ENCODE measurements at regions not wholly inside any gene's neighbourhood (a gene's known extent, or its start where the extent isn't known, plus 50 kb on each side); places are given as distances from the start of the nearest gene placed in this dataset. TPM values are rescaled to one million over a fixed set of nuclear protein-coding genes. Genes with fewer than 3 reads are reported as not detected.

GRCh38 chr7:115081772-115082171, 159.9 kb downstream of the MDFIC start:
- no peak overlapping the region for H2BK120ac ChIP-seq (ENCODE audit: low read depth, low read length)
- no peak overlapping the region for H3K27ac ChIP-seq (ENCODE audit: low read depth, low read length)
- no peak for DNase-seq
- H3K36me3 ChIP-seq (ENCODE audit: control insufficient read depth, insufficient read depth, low read length) = no peaks in the 10 kb centered on the region
- no CpG with 5 or more reads among the region's 3 CpGs for WGBS (ENCODE audit: extremely low coverage, insufficient coverage, low lambda C conversion rate)
- no peak overlapping the region for H3K18ac ChIP-seq (ENCODE audit: low read length)
- H3K4me1 ChIP-seq (ENCODE audit: control insufficient read depth, low read depth, low read length) = no peaks in the 10 kb centered on the region
- no peak overlapping the region for H3K23ac ChIP-seq (ENCODE audit: low read length)
- H2BK5ac ChIP-seq (ENCODE audit: low read length) = no peak overlapping the region
- no peak overlapping the region for H3K9ac ChIP-seq (ENCODE audit: low read length)
- H2AK5ac ChIP-seq (ENCODE audit: low read length) = no peak overlapping the region
- no peaks in the 10 kb centered on the region for H3K79me1 ChIP-seq (ENCODE audit: low read length)
- H4K5ac ChIP-seq (ENCODE audit: low read length) = no peak overlapping the region
- H3K4me2 ChIP-seq (ENCODE audit: low read length) = no peak overlapping the region
- no peaks in the 10 kb centered on the region for H3K79me2 ChIP-seq (ENCODE audit: control insufficient read depth, insufficient read depth, low read length)
- no peak overlapping the region for H3K4me3 ChIP-seq (ENCODE audit: low read length)
- H2BK15ac ChIP-seq (replicated peaks; ENCODE audit: low read depth) = no peak overlapping the region
- H3K27me3 ChIP-seq (ENCODE audit: insufficient read depth, low read length, poor library complexity) = no peaks in the 10 kb centered on the region
- H3K56ac ChIP-seq (ENCODE audit: low read length) = no peak overlapping the region
- H4K8ac ChIP-seq (ENCODE audit: low read depth, low read length) = no peak overlapping the region
- H3K4ac ChIP-seq (ENCODE audit: low read depth, low read length) = no peak overlapping the region

- Histone ChIP-seq H3K9ac (ENCODE audit: low read length) (no peak overlapping the region), H3K79me2 (ENCODE audit: control insufficient read depth, insufficient read depth, low read length) (no peaks in the 10 kb centered on the region), H4K5ac (ENCODE audit: low read length) (no peak overlapping the region), H3K56ac (ENCODE audit: low read length) (no peak overlapping the region), H3K4ac (ENCODE audit: low read depth, low read length) (no peak overlapping the region), H3K4me3 (ENCODE audit: low read length) (no peak overlapping the region), H4K8ac (ENCODE audit: low read depth, low read length) (no peak overlapping the region), H3K4me1 (ENCODE audit: control insufficient read depth, low read depth, low read length) (no peaks in the 10 kb centered on the region), H3K27ac (ENCODE audit: low read depth, low read length) (no peak overlapping the region), H3K79me1 (ENCODE audit: low read length) (no peaks in the 10 kb centered on the region), H3K4me2 (ENCODE audit: low read length) (no peak overlapping the region), H3K27me3 (ENCODE audit: insufficient read depth, low read length, poor library complexity) (no peaks in the 10 kb centered on the region), H3K23ac (ENCODE audit: low read length) (no peak overlapping the region), H2AK5ac (ENCODE audit: low read length) (no peak overlapping the region), H3K18ac (ENCODE audit: low read length) (no peak overlapping the region), H3K36me3 (ENCODE audit: control insufficient read depth, insufficient read depth, low read length) (no peaks in the 10 kb centered on the region), H2BK5ac (ENCODE audit: low read length) (no peak overlapping the region), H2BK120ac (ENCODE audit: low read depth, low read length) (no peak overlapping the region), H2BK15ac (replicated peaks; ENCODE audit: low read depth) (no peak overlapping the region)
- no peak for DNase-seq
- WGBS (ENCODE audit: extremely low coverage, insufficient coverage, low lambda C conversion rate) = no CpG with 5 or more reads among the region's 1 CpG
Observed at GRCh38 chr7:115078851-115079250, 157.0 kb downstream of the MDFIC start.

- no peak overlapping the region for H3K18ac ChIP-seq (ENCODE audit: low read length)
- no peaks in the 10 kb centered on the region for H3K79me2 ChIP-seq (ENCODE audit: control insufficient read depth, insufficient read depth, low read length)
- no peak overlapping the region for H2AK5ac ChIP-seq (ENCODE audit: low read length)
- H2BK15ac ChIP-seq (replicated peaks; ENCODE audit: low read depth) = no peak overlapping the region
- H3K79me1 ChIP-seq (ENCODE audit: low read length) = no peaks in the 10 kb centered on the region
- H3K56ac ChIP-seq (ENCODE audit: low read length) = no peak overlapping the region
- H4K8ac ChIP-seq (ENCODE audit: low read depth, low read length) = no peak overlapping the region
- no peak overlapping the region for H3K9ac ChIP-seq (ENCODE audit: low read length)
- no peak overlapping the region for H3K4me2 ChIP-seq (ENCODE audit: low read length)
- no peak overlapping the region for H2BK5ac ChIP-seq (ENCODE audit: low read length)
- H3K36me3 ChIP-seq (ENCODE audit: control insufficient read depth, insufficient read depth, low read length) = no peaks in the 10 kb centered on the region
- H2BK120ac ChIP-seq (ENCODE audit: low read depth, low read length) = no peak overlapping the region
- no peaks in the 10 kb centered on the region for H3K4me1 ChIP-seq (ENCODE audit: control insufficient read depth, low read depth, low read length)
- no peaks in the 10 kb centered on the region for H3K27me3 ChIP-seq (ENCODE audit: insufficient read depth, low read length, poor library complexity)
- DNase-seq = no peak
- no peak overlapping the region for H3K4me3 ChIP-seq (ENCODE audit: low read length)
- H3K23ac ChIP-seq (ENCODE audit: low read length) = no peak overlapping the region
- H3K27ac ChIP-seq (ENCODE audit: low read depth, low read length) = no peak overlapping the region
- no peak overlapping the region for H4K5ac ChIP-seq (ENCODE audit: low read length)
- no peak overlapping the region for H3K4ac ChIP-seq (ENCODE audit: low read depth, low read length)
Observed at GRCh38 chr7:115078386-115078785, 156.5 kb downstream of the MDFIC start.

- no CpG with 5 or more reads among the region's 1 CpG for WGBS (ENCODE audit: extremely low coverage, insufficient coverage, low lambda C conversion rate)
- H3K4me2 ChIP-seq (ENCODE audit: low read length) = no peak overlapping the region
- no peak overlapping the region for H3K9ac ChIP-seq (ENCODE audit: low read length)
- no peak overlapping the region for H3K56ac ChIP-seq (ENCODE audit: low read length)
- H2BK120ac ChIP-seq (ENCODE audit: low read depth, low read length) = no peak overlapping the region
- no peak overlapping the region for H3K23ac ChIP-seq (ENCODE audit: low read length)
- H3K36me3 ChIP-seq (ENCODE audit: control insufficient read depth, insufficient read depth, low read length) = no peaks in the 10 kb centered on the region
- no peaks in the 10 kb centered on the region for H3K79me1 ChIP-seq (ENCODE audit: low read length)
- H3K4me3 ChIP-seq (ENCODE audit: low read length) = no peak overlapping the region
- H3K4ac ChIP-seq (ENCODE audit: low read depth, low read length) = no peak overlapping the region
- no peak overlapping the region for H2BK5ac ChIP-seq (ENCODE audit: low read length)
- H4K8ac ChIP-seq (ENCODE audit: low read depth, low read length) = no peak overlapping the region
- no peak overlapping the region for H2AK5ac ChIP-seq (ENCODE audit: low read length)
- DNase-seq = no peak
- no peaks in the 10 kb centered on the region for H3K79me2 ChIP-seq (ENCODE audit: control insufficient read depth, insufficient read depth, low read length)
- H3K27ac ChIP-seq (ENCODE audit: low read depth, low read length) = no peak overlapping the region
- H3K27me3 ChIP-seq (ENCODE audit: insufficient read depth, low read length, poor library complexity) = no peaks in the 10 kb centered on the region
- no peaks in the 10 kb centered on the region for H3K4me1 ChIP-seq (ENCODE audit: control insufficient read depth, low read depth, low read length)
- no peak overlapping the region for H4K5ac ChIP-seq (ENCODE audit: low read length)
- H2BK15ac ChIP-seq (replicated peaks; ENCODE audit: low read depth) = no peak overlapping the region
- no peak overlapping the region for H3K18ac ChIP-seq (ENCODE audit: low read length)
Observed at GRCh38 chr7:115070311-115070710, 148.4 kb downstream of the MDFIC start.

Small RNAs in the stretch of these regions (small RNA-seq; reads per million reads assigned to genes)
- not detected for gene RF00019 (ENCODE audit: insufficient read depth)
- gene SNORA25B (ENCODE audit: insufficient read depth) = not detected

Data from mesendoderm (in vitro differentiated cells).